SK-N-SH treated with all-trans-retinoic acid at 6 μM for 48 hours (cell line): ENCODE measurements at regions not wholly inside any gene's neighbourhood (a gene's known extent, or its start where the extent isn't known, plus 50 kb on each side); places are given as distances from the start of the nearest gene placed in this dataset.

Source experiments
- ATAC-seq: fragments of 200-7000 bp; cut with Tn5 transposase; 3 replicates; pipeline ENCODE4 v1.9.1; 2020; ENCODE audit warnings: mild to moderate bottlenecking, moderate library complexity
- ARNTL ChIP-seq: fragments of 450-650 bp; formaldehyde crosslinking; IDR thresholded peaks from 2 replicates; pipeline ENCODE4 v1.5.0; 2020; ENCODE audit warnings: low read depth, mild to moderate bottlenecking, moderate library complexity, borderline replicate concordance
- BACH2 ChIP-seq: fragments of 250-450 bp; sonication (Bioruptor Pico); IDR thresholded peaks from 2 replicates; pipeline ENCODE4 v1.9.0; 2021; ENCODE audit warnings: mild to moderate bottlenecking, borderline replicate concordance
- CREB5 ChIP-seq: fragments of 250-450 bp; sonication (Bioruptor Pico); IDR thresholded peaks from 2 replicates; pipeline ENCODE4 v1.5.1; 2020; ENCODE audit warnings: low read depth, mild to moderate bottlenecking, moderate library complexity
- CSDC2 ChIP-seq: fragments of 250-450 bp; sonication (Bioruptor Pico); IDR thresholded peaks from 2 replicates; pipeline ENCODE4 v1.5.0; 2020; ENCODE audit warnings: mild to moderate bottlenecking, moderate library complexity
- CSRNP3 ChIP-seq: fragments of 250-450 bp; sonication (Bioruptor Pico); IDR thresholded peaks from 2 replicates; pipeline ENCODE4 v1.5.1; 2021; ENCODE audit warnings: mild to moderate bottlenecking, moderate library complexity
- ESRRG ChIP-seq: fragments of 250-450 bp; sonication (Bioruptor Pico); IDR thresholded peaks from 2 replicates; pipeline ENCODE4 v1.6.1; 2021; ENCODE audit warnings: mild to moderate bottlenecking
- GLIS3 ChIP-seq: fragments of 250-450 bp; sonication (Bioruptor Pico); IDR thresholded peaks from 2 replicates; pipeline ENCODE4 v1.5.0; 2020; ENCODE audit warnings: mild to moderate bottlenecking, moderate library complexity
- ISL1 ChIP-seq: fragments of 250-450 bp; sonication (Bioruptor Pico); IDR thresholded peaks from 2 replicates; pipeline ENCODE4 v2.1.2; 2022; ENCODE audit warnings: mild to moderate bottlenecking, moderate library complexity
- OSR1 ChIP-seq: fragments of 250-450 bp; sonication (Bioruptor Pico); IDR thresholded peaks from 2 replicates; pipeline ENCODE4 v1.8.0; 2022; ENCODE audit warnings: moderate library complexity, mild to moderate bottlenecking, inconsistent platforms
- PATZ1 ChIP-seq: fragments of 250-450 bp; sonication (Bioruptor Pico); IDR thresholded peaks from 2 replicates; pipeline ENCODE4 v1.8.0; 2020; ENCODE audit warnings: mild to moderate bottlenecking, moderate library complexity, borderline replicate concordance
- POU6F1 ChIP-seq: fragments of 250-450 bp; sonication (Bioruptor Pico); IDR thresholded peaks from 2 replicates; pipeline ENCODE4 v1.8.0; 2021; ENCODE audit warnings: low read depth, mild to moderate bottlenecking, moderate library complexity, borderline replicate concordance
- PPARA ChIP-seq: fragments of 250-450 bp; sonication (Bioruptor Pico); IDR thresholded peaks from 2 replicates; pipeline ENCODE4 v1.5.0; 2020; ENCODE audit warnings: mild to moderate bottlenecking, borderline replicate concordance
- RARB ChIP-seq: fragments of 250-450 bp; sonication (Bioruptor Pico); IDR thresholded peaks from 2 replicates; pipeline ENCODE4 v1.8.0; 2021; ENCODE audit warnings: mild to moderate bottlenecking, moderate library complexity
- SNAI2 ChIP-seq: fragments of 250-450 bp; sonication (Bioruptor Pico); IDR thresholded peaks from 2 replicates; pipeline ENCODE4 v1.5.0; 2020; ENCODE audit warnings: mild to moderate bottlenecking, moderate library complexity
- TCF4 ChIP-seq: fragments of 250-450 bp; sonication (Bioruptor Pico); IDR thresholded peaks from 2 replicates; pipeline ENCODE4 v1.8.0; 2021; ENCODE audit warnings: mild to moderate bottlenecking, moderate library complexity, borderline replicate concordance
- TOX ChIP-seq: fragments of 250-450 bp; sonication (Bioruptor Pico); IDR thresholded peaks from 2 replicates; pipeline ENCODE4 v1.8.0; 2021; ENCODE audit warnings: mild to moderate bottlenecking, moderate library complexity, borderline replicate concordance
- TSHZ2 ChIP-seq: fragments of 250-450 bp; sonication (Bioruptor Pico); IDR thresholded peaks from 2 replicates; pipeline ENCODE4 v1.5.0; 2020; ENCODE audit warnings: mild to moderate bottlenecking, moderate library complexity
- ZFP3 ChIP-seq: fragments of 250-450 bp; sonication (Bioruptor Pico); IDR thresholded peaks from 2 replicates; pipeline ENCODE4 v1.5.0; 2020; ENCODE audit warnings: mild to moderate bottlenecking, moderate library complexity
- ZFP30 ChIP-seq: fragments of 450-650 bp; formaldehyde crosslinking; IDR thresholded peaks from 2 replicates; pipeline ENCODE4 v1.5.0; 2022; ENCODE audit warnings: mild to moderate bottlenecking, moderate library complexity
- ZNF565 ChIP-seq: fragments of 450-650 bp; formaldehyde crosslinking; conservative IDR thresholded peaks from 2 replicates; pipeline ENCODE4 v1.5.0; 2020; ENCODE audit warnings: low read depth, mild to moderate bottlenecking, moderate library complexity
- ZNF70 ChIP-seq: fragments of 450-650 bp; formaldehyde crosslinking; IDR thresholded peaks from 2 replicates; pipeline ENCODE4 v1.5.0; 2020; ENCODE audit warnings: mild to moderate bottlenecking, moderate library complexity
- ZNF8 ChIP-seq: fragments of 450-650 bp; formaldehyde crosslinking; IDR thresholded peaks from 2 replicates; pipeline ENCODE4 v1.5.0; 2020; ENCODE audit warnings: mild to moderate bottlenecking, moderate library complexity

- no peak for TF ChIP-seq ZNF565 (CRISPR knock-in tag)
- TF ChIP-seq TCF4 (CRISPR knock-in tag): no peak
- no peak for TF ChIP-seq SNAI2 (CRISPR knock-in tag)
- no peak for TF ChIP-seq GLIS3
- TF ChIP-seq PATZ1: no peak
- no peak for TF ChIP-seq RARB (CRISPR knock-in tag)
- no peak for TF ChIP-seq PPARA (CRISPR knock-in tag)
- TF ChIP-seq TOX: no peak
- TF ChIP-seq ESRRG (CRISPR knock-in tag): no peak
- no peak for TF ChIP-seq ZNF8
- TF ChIP-seq CSDC2 (CRISPR knock-in tag): no peak
- TF ChIP-seq TSHZ2 (CRISPR knock-in tag): no peak
- no peak for TF ChIP-seq ZNF70 (CRISPR knock-in tag)
- no peak for TF ChIP-seq CSRNP3
- no peak for TF ChIP-seq BACH2 (CRISPR knock-in tag)
- no peak for TF ChIP-seq ZFP3
- TF ChIP-seq ARNTL (CRISPR knock-in tag): no peak
- no peak for TF ChIP-seq CREB5 (CRISPR knock-in tag)
- ATAC-seq: no peak
Observed at GRCh38 chr19:33904681-33905080, 108.0 kb downstream of the KCTD15 start.

- TF ChIP-seq ZNF565 (CRISPR knock-in tag): no peak
- no peak for TF ChIP-seq ARNTL (CRISPR knock-in tag)
- TF ChIP-seq SNAI2 (CRISPR knock-in tag): no peak
- TF ChIP-seq ESRRG (CRISPR knock-in tag): no peak
- TF ChIP-seq ZFP3: no peak
- no peak for TF ChIP-seq TCF4 (CRISPR knock-in tag)
- TF ChIP-seq ZNF8: no peak
- TF ChIP-seq ISL1: no peak
- TF ChIP-seq TOX: no peak
- no peak for TF ChIP-seq BACH2 (CRISPR knock-in tag)
- no peak for TF ChIP-seq CSDC2 (CRISPR knock-in tag)
- no peak for TF ChIP-seq PATZ1
- TF ChIP-seq OSR1: no peak
- no peak for TF ChIP-seq ZNF70 (CRISPR knock-in tag)
- no peak for TF ChIP-seq RARB (CRISPR knock-in tag)
- no peak for TF ChIP-seq POU6F1 (CRISPR knock-in tag)
- TF ChIP-seq ZFP30 (CRISPR knock-in tag): no peak
- TF ChIP-seq PPARA (CRISPR knock-in tag): no peak
- TF ChIP-seq TSHZ2 (CRISPR knock-in tag): no peak
- no peak for ATAC-seq
Observed at GRCh38 chr19:33905473-33905936, 108.8 kb downstream of the KCTD15 start.
